GM18520 (cell line): ENCODE measurements at regions not wholly inside any gene's neighbourhood (a gene's known extent, or its start where the extent isn't known, plus 50 kb on each side); places are given as distances from the start of the nearest gene placed in this dataset.

Source experiments
- ATAC-seq: cut with Tn5 transposase; IDR thresholded peaks from one replicate; pipeline ENCODE4 v1.9.1; 2021; ENCODE audit not compliant: unreplicated experiment

- ATAC-seq = no peak
These were observed 65.7 kb downstream of the IL21 start for GRCh38 chr4:122555216-122555615.

GRCh38 chr4:122553432-122553831 lies 67.4 kb downstream of the IL21 start:
- no peak for ATAC-seq

GRCh38 chr4:122552898-122553297 lies 68.0 kb downstream of the IL21 start:
- no peak for ATAC-seq

GRCh38 chr4:122548886-122549630 lies 71.8 kb downstream of the IL21 start:
- ATAC-seq = no peak

GRCh38 chr4:122548452-122548851 lies 72.4 kb downstream of the IL21 start:
- ATAC-seq = no peak

GRCh38 chr4:122542411-122543236 lies 78.2 kb downstream of the IL21 start:
- peak; percentile 86 for ATAC-seq

GRCh38 chr4:122541996-122542395 lies 78.9 kb downstream of the IL21 start:
- no peak for ATAC-seq

- no peak for ATAC-seq
These were observed 80.0 kb downstream of the IL21 start for GRCh38 chr4:122540838-122541237.

GRCh38 chr4:122539861-122540465 lies 80.9 kb downstream of the IL21 start:
- no peak for ATAC-seq

- no peak for ATAC-seq
These were observed 81.0 kb upstream of the IL2 start for GRCh38 chr4:122537388-122538135.

GRCh38 chr4:122536001-122536400 lies 79.5 kb upstream of the IL2 start:
- ATAC-seq = no peak

GRCh38 chr4:122534776-122535175 lies 78.3 kb upstream of the IL2 start:
- ATAC-seq = no peak

GRCh38 chr4:122533841-122534240 lies 77.3 kb upstream of the IL2 start:
- ATAC-seq = no peak

- no peak for ATAC-seq
These were observed 76.2 kb upstream of the IL2 start for GRCh38 chr4:122532766-122533165.

- ATAC-seq = no peak
These were observed 75.0 kb upstream of the IL2 start for GRCh38 chr4:122531514-122531913.

GRCh38 chr4:122531038-122531437 lies 74.5 kb upstream of the IL2 start:
- no peak for ATAC-seq

GRCh38 chr4:122528879-122529278 lies 72.4 kb upstream of the IL2 start:
- no peak for ATAC-seq

- no peak for ATAC-seq
These were observed 69.3 kb upstream of the IL2 start for GRCh38 chr4:122525865-122526264.

GRCh38 chr4:122524176-122524575 lies 67.7 kb upstream of the IL2 start:
- no peak for ATAC-seq

- ATAC-seq = no peak
These were observed 66.4 kb upstream of the IL2 start for GRCh38 chr4:122522944-122523343.

GRCh38 chr4:122517345-122517744 lies 60.8 kb upstream of the IL2 start:
- no peak for ATAC-seq
